Psoas muscle (tissue), 7 donors: ENCODE measurements at regions not wholly inside any gene's neighbourhood (a gene's known extent, or its start where the extent isn't known, plus 50 kb on each side); places are given as distances from the start of the nearest gene placed in this dataset.

Source experiments
- ATAC-seq, 4 donors: fragments of 200-7000 bp; cut with Tn5 transposase; one replicate each; pipeline ENCODE4 v1.9.1; 2020; ENCODE audit warnings: moderate library complexity in 3 of 4, mild to moderate bottlenecking in 2 of 4
- DNase-seq, 2 donors: peaks; one replicate each; pipeline ENCODE4 v3.0.0-alpha.2; 2020
- H3K27ac ChIP-seq: fragments of 200-600 bp; one replicate; pipeline ENCODE4 v1.8.0; 2022
- H3K27me3 ChIP-seq, 3 donors: fragments of 200-600 bp in 1 of 3; one replicate each; pipeline versions ENCODE4 v1.6.1 to v1.8.0; 2013 to 2022; ENCODE audit warnings: low read length in 2 of 3, mild to moderate bottlenecking in 2 of 3, moderate library complexity in 1 of 3; ENCODE audit not compliant: insufficient read depth in 3 of 3
- H3K36me3 ChIP-seq, 2 donors: fragments of 200-600 bp in 1 of 2; one replicate each; pipeline versions ENCODE4 v1.6.1 to v1.8.0; 2013 to 2022; ENCODE audit warnings: low read depth in 1 of 2, mild to moderate bottlenecking in 1 of 2, moderate library complexity in 1 of 2; ENCODE audit not compliant: insufficient read depth in 1 of 2
- H3K4me1 ChIP-seq: fragments of 200-600 bp; one replicate; pipeline ENCODE4 v1.8.0; 2022
- H3K4me3 ChIP-seq: fragments of 200-600 bp; one replicate; pipeline ENCODE4 v1.8.0; 2022; ENCODE audit warnings: mild to moderate bottlenecking
- H3K9me3 ChIP-seq: fragments of 200-600 bp; one replicate; pipeline ENCODE4 v1.8.0; 2022
- CTCF ChIP-seq: fragments of 200-600 bp; IDR thresholded peaks from one replicate; pipeline ENCODE4 v1.8.0; 2022; ENCODE audit warnings: antibody characterized with exemption
- WGBS, 3 donors: extraction: QIAGEN DNeasy Blood & Tissue Kit; methylation state at CpG; one replicate each; pipeline versions ENCODE4 v1.1.6 to v1.1.7; 2013; 5-methylcytosine and 5-hydroxymethylcytosine counted together
- intact Hi-C, 2 donors: fragments of 100-400 bp; cut with DNase I; formaldehyde crosslinking; loops; one replicate each; pipeline versions ENCODE4 v1.11.0 to v1.14.2; 2022
- donor health status: healthy with polysubstance abuse.
- donor health status: DM: no; HTN: no; CAD: no; lungs with moderate emphysema.
- donor health status: Bipolar disorder and iron deficiency.
- donor health status: healthy.
- donor health status: DM: yes; HTN: yes; CAD: no.
- donor health status: DM: no; HTN: no; CAD: no.
- donor health status: DM: yes; HTN: yes; CAD: no.

DNA sequence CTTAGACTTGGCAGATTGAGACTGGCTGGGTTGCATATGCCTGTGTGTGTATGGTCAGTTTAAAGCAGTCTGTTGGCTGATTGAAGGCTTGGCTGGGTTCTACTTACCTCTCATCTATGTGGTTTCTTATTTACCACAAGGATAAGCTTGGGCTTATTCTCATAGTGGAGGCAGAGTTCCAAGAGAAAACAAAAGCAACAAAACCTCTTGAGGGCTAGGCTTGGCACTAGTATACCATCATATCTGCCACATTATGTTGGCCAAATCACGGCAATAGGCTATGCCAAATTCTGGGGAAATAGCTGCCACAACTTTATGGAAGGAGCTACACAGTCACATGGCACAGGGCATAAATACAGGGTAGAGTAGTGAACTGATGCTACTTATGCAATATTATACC lies 714.1 kb downstream of the CBLN4 start:
- WGBS, 3 donors, result 21 to 42% (median 30%) methylated on average over 1 of the region's 1 CpG
- no peak for ATAC-seq
- no peaks in the 10 kb centered on the region for H3K27me3 ChIP-seq
- no peaks in the 10 kb centered on the region for H3K4me1 ChIP-seq
- no peak overlapping the region for H3K27ac ChIP-seq
- H3K4me3 ChIP-seq, result no peak overlapping the region
- intact Hi-C loops, result no loop called here
- H3K9me3 ChIP-seq, result no peaks in the 10 kb centered on the region
- DNase-seq, result no peak
- no peaks in the 10 kb centered on the region for H3K36me3 ChIP-seq
- TF ChIP-seq CTCF, result no peak

DNA sequence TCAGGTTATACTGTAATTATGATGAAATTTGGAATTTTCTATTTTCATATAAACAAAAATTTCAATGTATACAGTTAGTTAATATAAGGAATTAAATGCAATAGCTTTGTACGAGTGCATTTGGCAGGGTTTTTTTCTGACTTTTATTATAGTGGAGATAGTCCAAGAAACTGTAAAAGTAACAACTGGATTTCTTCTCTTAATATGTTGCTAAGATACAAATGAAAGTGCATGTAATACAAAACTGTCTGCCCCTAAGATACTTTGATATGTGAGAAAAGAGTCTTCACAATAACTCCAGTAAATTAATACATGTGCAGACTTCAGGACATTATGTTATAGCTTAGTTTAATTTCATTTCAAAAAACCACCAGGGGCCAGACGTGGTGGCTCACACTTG lies 721.4 kb downstream of the CBLN4 start:
- intact Hi-C loops, result no loop called here
- H3K27ac ChIP-seq, result no peak overlapping the region
- WGBS, 3 donors, result 26 to 44% (median 32%) methylated on average over 2 of the region's 2 CpGs

GRCh38 chr20:55273149-55273548 lies 732.2 kb downstream of the CBLN4 start:
- H3K4me3 ChIP-seq, result no peak overlapping the region
- H3K36me3 ChIP-seq, result no peaks in the 10 kb centered on the region
- no peaks in the 10 kb centered on the region for H3K9me3 ChIP-seq
- intact Hi-C loops, result no loop called here
- no peak for ATAC-seq
- no peak overlapping the region for H3K27ac ChIP-seq
- no peak for DNase-seq
- H3K27me3 ChIP-seq, result no peaks in the 10 kb centered on the region
- TF ChIP-seq CTCF, result no peak
- H3K4me1 ChIP-seq, result no peaks in the 10 kb centered on the region

More for the DNA sequence above, 721.4 kb downstream of the CBLN4 start:
- Histone ChIP-seq H3K27me3 (peaks cover 0 to 2% (median 0%) of the 10 kb centered on the region in 3 donors), H3K9me3 (no peaks in the 10 kb centered on the region), H3K4me1 (no peaks in the 10 kb centered on the region), H3K4me3 (no peak overlapping the region), H3K36me3 (no peaks in the 10 kb centered on the region)
- no peak for TF ChIP-seq CTCF
- ATAC-seq (no peak), DNase-seq (no peak)

GRCh38 chr20:55271371-55271770 lies 733.9 kb downstream of the CBLN4 start:
- no peak overlapping the region for H3K27ac ChIP-seq
- DNase-seq, result no peak

More at GRCh38 chr20:55271371-55271770, 733.9 kb downstream of the CBLN4 start:
- no peaks in the 10 kb centered on the region for H3K36me3 ChIP-seq
- no peak for ATAC-seq
- no peaks in the 10 kb centered on the region for H3K4me1 ChIP-seq
- intact Hi-C loops, result no loop called here
- H3K9me3 ChIP-seq, result no peaks in the 10 kb centered on the region
- no peaks in the 10 kb centered on the region for H3K27me3 ChIP-seq
- 22 to 35% (median 25%) methylated on average over 2 of the region's 2 CpGs for WGBS, 3 donors
- TF ChIP-seq CTCF, result no peak
- H3K4me3 ChIP-seq, result no peak overlapping the region
